ENCODE measurements at regions not wholly inside any gene's neighbourhood (a gene's known extent, or its start where the extent isn't known, plus 50 kb on each side); places are given as distances from the start of the nearest gene placed in this dataset.

DNA sequence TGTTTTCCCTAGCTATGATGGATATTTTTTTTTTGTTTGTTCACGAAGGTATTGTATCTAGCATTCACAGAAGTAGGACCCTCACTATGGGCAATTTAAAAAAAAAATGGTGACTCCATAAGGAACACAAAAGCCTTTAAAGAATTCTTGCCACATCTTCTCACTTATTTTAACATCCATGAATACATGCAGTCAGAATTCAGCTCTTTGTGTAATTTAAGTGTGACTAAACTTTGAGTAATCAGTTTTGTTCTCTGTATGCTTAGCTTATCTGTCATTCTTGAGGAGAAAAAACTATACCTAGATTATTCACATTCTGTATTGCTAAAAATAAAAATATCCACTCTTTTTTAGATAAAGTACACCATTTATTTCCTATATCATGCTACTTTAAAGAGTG lies 313.2 kb upstream of the KCND2 start:
- no peaks in the 10 kb centered on the region for H3K36me3 ChIP-seq
- no peak for DNase-seq
- H3K4me3 ChIP-seq, result no peak overlapping the region
- no peak for ATAC-seq
- H3K27me3 ChIP-seq, result no peaks in the 10 kb centered on the region
- H3K27ac ChIP-seq, result no peak overlapping the region
- WGBS, 4 donors, result 83 to 91% (median 84%) methylated on average over 1 of the region's 1 CpG
- no peaks in the 10 kb centered on the region for H3K9me3 ChIP-seq
- no peaks in the 10 kb centered on the region for H3K4me1 ChIP-seq
- no peak for TF ChIP-seq CTCF (IDR thresholded peaks at IDR 0.05)
- no peak for TF ChIP-seq POLR2A (IDR thresholded peaks at IDR 0.05)
- intact Hi-C loops (cut with DNase I), result no loop called here

DNA sequence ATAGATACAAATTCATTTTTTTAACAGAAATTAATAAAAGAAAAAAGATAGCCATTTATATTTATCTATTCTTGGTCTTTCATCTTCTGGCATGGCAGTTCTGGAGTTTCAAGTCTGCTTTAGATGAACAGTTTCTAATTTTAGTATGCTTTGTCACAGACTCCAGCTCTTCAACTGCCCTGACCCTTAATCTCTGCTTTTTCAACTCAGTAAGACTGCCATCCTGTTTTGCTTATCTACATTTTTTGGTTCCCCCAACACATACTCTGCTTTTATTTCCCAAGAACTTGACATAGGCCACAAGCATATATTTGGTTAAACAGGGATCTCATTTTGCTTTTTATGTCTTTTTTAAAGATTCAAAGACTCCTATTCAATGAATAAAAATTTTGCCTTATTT lies 309.3 kb upstream of the KCND2 start:
- Histone ChIP-seq H3K4me3 (no peak overlapping the region), H3K36me3 (no peaks in the 10 kb centered on the region)
- no peak for TF ChIP-seq POLR2A (IDR thresholded peaks at IDR 0.05)
- TF ChIP-seq CTCF (IDR thresholded peaks at IDR 0.05), result no peak

GRCh38 chr7:119964065-119964464 lies 308.9 kb upstream of the KCND2 start:
- H3K36me3 ChIP-seq, result no peaks in the 10 kb centered on the region
- H3K9me3 ChIP-seq, result no peaks in the 10 kb centered on the region
- intact Hi-C loops (cut with DNase I), result no loop called here
- DNase-seq (no peak), ATAC-seq (no peak)
- no peaks in the 10 kb centered on the region for H3K27me3 ChIP-seq
- H3K4me1 ChIP-seq, result no peaks in the 10 kb centered on the region
- TF ChIP-seq CTCF (IDR thresholded peaks at IDR 0.05) (no peak), POLR2A (IDR thresholded peaks at IDR 0.05) (no peak)
- H3K4me3 ChIP-seq, result no peak overlapping the region
- no peak overlapping the region for H3K27ac ChIP-seq

More for the DNA sequence above, 309.3 kb upstream of the KCND2 start:
- ATAC-seq (no peak), DNase-seq (no peak)
- no peak overlapping the region for H3K27ac ChIP-seq
- no peaks in the 10 kb centered on the region for H3K27me3 ChIP-seq
- H3K9me3 ChIP-seq, result no peaks in the 10 kb centered on the region
- no peaks in the 10 kb centered on the region for H3K4me1 ChIP-seq
- intact Hi-C loops (cut with DNase I), result no loop called here

GRCh38 chr7:119964788-119965542 lies 308.0 kb upstream of the KCND2 start:
- Histone ChIP-seq H3K4me3 (no peak overlapping the region), H3K27ac (no peak overlapping the region), H3K36me3 (no peaks in the 10 kb centered on the region), H3K27me3 (no peaks in the 10 kb centered on the region), H3K4me1 (no peaks in the 10 kb centered on the region), H3K9me3 (no peaks in the 10 kb centered on the region)
- no peak for DNase-seq
- 24 to 45% (median 35%) methylated on average over 1 of the region's 1 CpG for WGBS, 4 donors
- intact Hi-C loops (cut with DNase I), result no loop called here
- no peak for TF ChIP-seq CTCF (IDR thresholded peaks at IDR 0.05)
- no peak for TF ChIP-seq POLR2A (IDR thresholded peaks at IDR 0.05)
- no peak for ATAC-seq

Measured in heart left ventricle (tissue), 16 donors.